ENCODE measurements at regions not wholly inside any gene's neighbourhood (a gene's known extent, or its start where the extent isn't known, plus 50 kb on each side); places are given as distances from the start of the nearest gene placed in this dataset.

DNA sequence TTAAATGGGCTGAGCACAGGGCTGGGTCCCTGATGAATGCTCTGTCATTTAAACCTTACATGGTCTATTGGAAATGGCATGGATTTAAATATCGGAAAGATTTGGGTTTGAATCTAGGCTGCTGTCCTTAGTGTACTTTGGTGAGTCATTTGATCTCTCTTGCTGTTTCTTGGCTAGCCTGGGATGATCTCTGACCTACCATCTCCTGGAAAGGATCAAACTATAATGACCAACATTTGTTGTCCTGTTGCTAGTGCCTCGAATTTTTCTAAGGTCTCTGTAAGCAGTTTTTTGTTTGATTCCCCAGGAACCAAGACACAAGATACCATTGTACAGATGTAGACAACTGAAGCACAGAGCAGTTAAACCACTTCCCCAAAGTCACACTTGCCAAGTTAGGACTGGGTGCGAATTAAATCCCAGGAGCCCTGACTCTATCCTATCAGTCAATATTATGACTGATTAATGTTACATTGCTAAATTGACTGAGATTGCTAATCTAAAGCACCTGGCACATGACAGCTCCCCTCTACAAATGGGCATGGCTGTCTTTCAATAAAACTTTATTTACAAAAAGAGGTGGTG, 244.9 kb upstream of the MCTP2 start:
- H3K27ac ChIP-seq (ENCODE audit: poor library complexity, severe bottlenecking), result no peak overlapping the region
- TF ChIP-seq, protein P1, sequence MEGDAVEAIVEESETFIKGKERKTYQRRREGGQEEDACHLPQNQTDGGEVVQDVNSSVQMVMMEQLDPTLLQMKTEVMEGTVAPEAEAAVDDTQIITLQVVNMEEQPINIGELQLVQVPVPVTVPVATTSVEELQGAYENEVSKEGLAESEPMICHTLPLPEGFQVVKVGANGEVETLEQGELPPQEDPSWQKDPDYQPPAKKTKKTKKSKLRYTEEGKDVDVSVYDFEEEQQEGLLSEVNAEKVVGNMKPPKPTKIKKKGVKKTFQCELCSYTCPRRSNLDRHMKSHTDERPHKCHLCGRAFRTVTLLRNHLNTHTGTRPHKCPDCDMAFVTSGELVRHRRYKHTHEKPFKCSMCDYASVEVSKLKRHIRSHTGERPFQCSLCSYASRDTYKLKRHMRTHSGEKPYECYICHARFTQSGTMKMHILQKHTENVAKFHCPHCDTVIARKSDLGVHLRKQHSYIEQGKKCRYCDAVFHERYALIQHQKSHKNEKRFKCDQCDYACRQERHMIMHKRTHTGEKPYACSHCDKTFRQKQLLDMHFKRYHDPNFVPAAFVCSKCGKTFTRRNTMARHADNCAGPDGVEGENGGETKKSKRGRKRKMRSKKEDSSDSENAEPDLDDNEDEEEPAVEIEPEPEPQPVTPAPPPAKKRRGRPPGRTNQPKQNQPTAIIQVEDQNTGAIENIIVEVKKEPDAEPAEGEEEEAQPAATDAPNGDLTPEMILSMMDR (IDR thresholded peaks at IDR 0.05; ENCODE audit: poor library complexity, severe bottlenecking), result no peak

DNA sequence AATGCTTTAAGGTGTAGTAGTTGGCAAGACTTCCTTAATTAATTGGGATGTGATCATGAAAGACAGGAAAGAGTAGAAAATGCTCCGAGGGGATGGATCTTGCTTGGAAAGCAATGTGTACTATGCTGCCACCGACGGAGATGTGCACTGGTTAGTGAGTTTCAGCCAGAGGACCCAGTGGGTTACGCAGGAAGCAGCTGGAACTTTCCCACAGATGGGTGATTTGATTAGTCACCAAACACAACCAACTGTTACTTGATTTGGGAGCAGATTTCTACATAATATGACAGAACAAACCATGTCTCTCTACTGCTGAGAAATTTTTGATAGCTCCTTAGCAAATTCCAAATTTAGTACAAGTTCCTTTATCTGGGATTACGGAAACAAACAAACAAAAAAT, 245.4 kb upstream of the MCTP2 start:
- no peak overlapping the region for H3K27ac ChIP-seq (ENCODE audit: poor library complexity, severe bottlenecking)
- ATAC-seq (ENCODE audit: low read depth), result no peak
- TF ChIP-seq, protein P1 (IDR thresholded peaks at IDR 0.05; ENCODE audit: poor library complexity, severe bottlenecking), result no peak
- H3K27me3 ChIP-seq (ENCODE audit: insufficient read depth, poor library complexity, severe bottlenecking), result no peaks in the 10 kb centered on the region
- no peak for DNase-seq (ENCODE audit: low spot score)
- no peak overlapping the region for H3K4me3 ChIP-seq (ENCODE audit: severe bottlenecking)
- no peaks in the 10 kb centered on the region for H3K36me3 ChIP-seq (ENCODE audit: low read depth)
- H3K4me1 ChIP-seq (ENCODE audit: insufficient read depth, poor library complexity, severe bottlenecking), result no peaks in the 10 kb centered on the region
- H3K9me3 ChIP-seq (ENCODE audit: severe bottlenecking), result no peaks in the 10 kb centered on the region

More for the DNA sequence above, 244.9 kb upstream of the MCTP2 start:
- no peaks in the 10 kb centered on the region for H3K4me1 ChIP-seq (ENCODE audit: insufficient read depth, poor library complexity, severe bottlenecking)
- H3K27me3 ChIP-seq (ENCODE audit: insufficient read depth, poor library complexity, severe bottlenecking), result no peaks in the 10 kb centered on the region
- no peaks in the 10 kb centered on the region for H3K9me3 ChIP-seq (ENCODE audit: severe bottlenecking)
- no peak for DNase-seq (ENCODE audit: low spot score)
- H3K36me3 ChIP-seq (ENCODE audit: low read depth), result no peaks in the 10 kb centered on the region
- no peak for ATAC-seq (ENCODE audit: low read depth)
- H3K4me3 ChIP-seq (ENCODE audit: severe bottlenecking), result no peak overlapping the region

DNA sequence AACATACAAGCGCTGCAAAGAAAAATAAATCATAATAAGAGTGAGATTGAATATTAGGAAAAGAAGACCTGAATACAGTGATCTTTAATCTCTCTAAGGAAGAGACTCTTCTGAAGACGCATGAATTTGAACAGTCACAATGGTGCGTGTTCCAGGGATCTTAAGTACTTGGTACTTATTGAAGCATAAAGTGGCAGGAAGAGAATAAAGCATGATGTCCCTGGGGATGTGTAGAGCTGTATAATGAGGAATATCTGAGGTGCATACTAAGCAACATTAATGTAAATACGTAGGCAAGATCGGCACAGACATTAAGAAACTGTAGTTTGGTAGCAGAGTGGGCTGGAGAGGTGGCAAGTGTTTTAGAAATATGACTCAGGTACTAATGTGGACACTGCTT, 246.2 kb upstream of the MCTP2 start:
- TF ChIP-seq, protein P1 (IDR thresholded peaks at IDR 0.05; ENCODE audit: poor library complexity, severe bottlenecking), result no peak
- DNase-seq (ENCODE audit: low spot score) (no peak), ATAC-seq (ENCODE audit: low read depth) (no peak)
- no peaks in the 10 kb centered on the region for H3K4me1 ChIP-seq (ENCODE audit: insufficient read depth, poor library complexity, severe bottlenecking)
- no peak overlapping the region for H3K4me3 ChIP-seq (ENCODE audit: severe bottlenecking)
- H3K36me3 ChIP-seq (ENCODE audit: low read depth), result no peaks in the 10 kb centered on the region
- H3K9me3 ChIP-seq (ENCODE audit: severe bottlenecking), result no peaks in the 10 kb centered on the region
- H3K27me3 ChIP-seq (ENCODE audit: insufficient read depth, poor library complexity, severe bottlenecking), result no peaks in the 10 kb centered on the region
- no peak overlapping the region for H3K27ac ChIP-seq (ENCODE audit: poor library complexity, severe bottlenecking)

DNA sequence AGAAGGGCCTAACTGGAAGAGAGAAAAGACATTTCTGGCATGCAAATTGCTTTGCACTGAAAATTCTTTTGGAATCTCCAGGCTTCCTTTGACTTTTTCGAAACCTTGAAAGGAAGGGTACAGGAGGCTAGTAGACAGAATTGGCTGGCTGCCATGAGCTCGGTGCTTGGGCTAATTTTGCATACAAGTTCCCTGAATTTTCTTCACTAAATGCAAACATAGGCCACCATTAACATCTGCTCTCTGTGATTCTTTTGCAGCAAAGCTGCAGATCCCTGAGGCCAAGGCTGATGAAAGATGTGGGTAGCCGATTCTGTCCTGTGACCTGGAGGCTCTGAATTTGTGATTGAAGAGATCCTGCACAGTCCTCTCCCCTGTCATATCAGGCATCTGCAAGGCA, 247.8 kb upstream of the MCTP2 start:
- no peak for DNase-seq (ENCODE audit: low spot score)
- TF ChIP-seq, protein P1 (IDR thresholded peaks at IDR 0.05; ENCODE audit: poor library complexity, severe bottlenecking), result no peak
- no peaks in the 10 kb centered on the region for H3K36me3 ChIP-seq (ENCODE audit: low read depth)
- H3K27ac ChIP-seq (ENCODE audit: poor library complexity, severe bottlenecking), result no peak overlapping the region
- H3K4me3 ChIP-seq (ENCODE audit: severe bottlenecking), result no peak overlapping the region
- no peaks in the 10 kb centered on the region for H3K4me1 ChIP-seq (ENCODE audit: insufficient read depth, poor library complexity, severe bottlenecking)
- no peaks in the 10 kb centered on the region for H3K27me3 ChIP-seq (ENCODE audit: insufficient read depth, poor library complexity, severe bottlenecking)
- H3K9me3 ChIP-seq (ENCODE audit: severe bottlenecking), result no peaks in the 10 kb centered on the region
- no peak for ATAC-seq (ENCODE audit: low read depth)

DNA sequence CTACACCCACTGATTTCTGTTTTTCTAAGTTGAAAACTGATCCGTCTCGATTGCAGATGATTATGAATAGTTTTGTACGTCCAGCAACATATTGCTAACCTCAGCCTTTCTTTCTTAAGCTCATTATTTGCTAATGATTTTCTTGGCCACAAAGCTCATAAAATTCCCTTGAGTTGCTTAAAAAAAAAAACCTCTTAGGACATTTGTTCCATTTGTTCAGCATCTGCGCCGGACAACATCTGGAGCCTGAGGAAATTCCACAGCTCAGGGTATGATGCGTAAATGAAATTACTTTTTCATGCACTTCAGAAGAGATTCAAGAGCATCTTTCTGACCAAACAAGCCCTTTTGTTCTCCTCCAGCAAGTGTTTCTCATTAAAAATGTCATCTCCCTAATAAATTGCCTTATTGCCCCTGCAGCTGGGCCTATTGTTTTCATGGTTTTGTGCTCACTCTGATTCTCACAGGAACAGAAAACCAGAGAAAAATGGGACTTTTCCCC, 249.1 kb upstream of the MCTP2 start:
- Histone ChIP-seq H3K9me3 (ENCODE audit: severe bottlenecking) (no peaks in the 10 kb centered on the region), H3K36me3 (ENCODE audit: low read depth) (no peaks in the 10 kb centered on the region), H3K4me3 (ENCODE audit: severe bottlenecking) (no peak overlapping the region), H3K27ac (ENCODE audit: poor library complexity, severe bottlenecking) (no peak overlapping the region), H3K27me3 (ENCODE audit: insufficient read depth, poor library complexity, severe bottlenecking) (no peaks in the 10 kb centered on the region), H3K4me1 (ENCODE audit: insufficient read depth, poor library complexity, severe bottlenecking) (no peaks in the 10 kb centered on the region)
- DNase-seq (ENCODE audit: low spot score) (no peak), ATAC-seq (ENCODE audit: low read depth) (no peak)
- TF ChIP-seq, protein P1 (IDR thresholded peaks at IDR 0.05; ENCODE audit: poor library complexity, severe bottlenecking), result no peak

Measured in RWPE2 (cell line).